ENCODE measurements at regions not wholly inside any gene's neighbourhood (a gene's known extent, or its start where the extent isn't known, plus 50 kb on each side); places are given as distances from the start of the nearest gene placed in this dataset.

DNA sequence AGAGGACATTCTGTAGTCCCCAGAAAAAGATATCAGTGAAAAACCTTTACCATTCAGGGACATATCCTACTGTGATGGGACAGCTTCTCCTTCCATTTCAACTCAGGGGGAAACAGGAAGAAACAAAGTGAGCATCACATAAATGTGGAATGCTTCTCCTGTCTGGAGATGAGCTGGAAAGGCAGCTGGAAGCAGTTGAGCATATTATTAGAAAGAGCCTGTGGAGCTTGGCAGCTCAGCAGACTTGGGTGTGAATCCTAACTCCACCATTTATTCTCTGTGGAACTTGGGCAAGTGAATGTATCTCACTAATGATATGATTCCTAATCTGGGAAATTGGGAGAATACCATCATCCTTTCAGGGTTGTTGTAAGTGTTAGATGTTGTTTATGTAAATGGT, 232.1 kb upstream of the F9 start:
- DNase-seq (ENCODE audit: low spot score): no peak
- in situ Hi-C loops (cut with HindIII; ENCODE audit: low sequenced_read_pairs): no loop called here

DNA sequence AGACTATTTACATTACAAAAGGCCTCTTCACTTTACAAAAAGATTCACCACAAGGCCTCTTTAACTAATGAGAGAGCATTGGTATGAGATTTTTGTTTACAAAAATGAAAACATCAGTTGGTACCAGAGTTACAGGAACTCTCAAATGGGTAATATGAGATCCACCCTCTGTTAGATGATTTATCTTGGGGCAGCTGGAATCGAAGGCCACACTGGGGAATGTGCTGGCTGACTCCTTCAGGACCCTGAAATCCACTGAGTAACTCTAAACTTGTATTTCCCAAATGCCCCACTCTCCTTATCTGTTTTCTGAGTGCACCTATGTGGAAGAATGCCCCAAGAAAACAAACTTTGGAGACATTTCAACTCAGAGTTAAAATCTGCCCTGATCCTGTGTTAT, 232.9 kb upstream of the F9 start:
- no peak for DNase-seq (ENCODE audit: low spot score)
- in situ Hi-C loops (cut with HindIII; ENCODE audit: low sequenced_read_pairs): no loop called here

GRCh38 chrX:139293991-139294390, 236.5 kb upstream of the F9 start:
- no peak for DNase-seq (ENCODE audit: low spot score)
- in situ Hi-C loops (cut with HindIII; ENCODE audit: low sequenced_read_pairs): no loop called here

GRCh38 chrX:139290310-139290709, 240.2 kb upstream of the F9 start:
- in situ Hi-C loops (cut with HindIII; ENCODE audit: low sequenced_read_pairs): no loop called here
- DNase-seq (ENCODE audit: low spot score): no peak

GRCh38 chrX:139287155-139287924, 243.2 kb upstream of the F9 start:
- no peak for DNase-seq (ENCODE audit: low spot score)
- in situ Hi-C loops (cut with HindIII; ENCODE audit: low sequenced_read_pairs): no loop called here

DNA sequence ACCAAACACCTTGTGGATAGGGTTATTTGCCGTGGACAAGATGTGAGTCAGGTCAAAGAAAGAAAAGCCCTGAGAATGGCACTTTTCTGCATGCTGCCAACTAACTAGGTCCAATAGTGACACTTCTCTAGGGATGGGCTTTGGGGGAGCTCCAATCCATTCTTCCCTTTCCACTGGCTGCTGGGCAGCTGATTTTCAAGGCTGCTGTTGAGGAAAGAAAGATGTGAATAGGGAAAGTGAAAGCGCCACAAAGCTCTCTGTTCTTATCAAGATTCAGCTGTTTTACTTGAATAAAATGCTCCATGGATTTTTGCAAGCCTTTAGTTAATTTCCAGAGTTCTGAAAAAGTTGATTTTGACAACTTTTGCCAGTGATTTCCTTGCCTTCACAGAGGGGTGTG, 244.2 kb upstream of the F9 start:
- in situ Hi-C loops (cut with HindIII; ENCODE audit: low sequenced_read_pairs): no loop called here
- DNase-seq (ENCODE audit: low spot score): no peak

- DNase-seq (ENCODE audit: low spot score): no peak
- in situ Hi-C loops (cut with HindIII; ENCODE audit: low sequenced_read_pairs): no loop called here
Observed at GRCh38 chrX:139267851-139268250, 262.7 kb upstream of the F9 start.

DNA sequence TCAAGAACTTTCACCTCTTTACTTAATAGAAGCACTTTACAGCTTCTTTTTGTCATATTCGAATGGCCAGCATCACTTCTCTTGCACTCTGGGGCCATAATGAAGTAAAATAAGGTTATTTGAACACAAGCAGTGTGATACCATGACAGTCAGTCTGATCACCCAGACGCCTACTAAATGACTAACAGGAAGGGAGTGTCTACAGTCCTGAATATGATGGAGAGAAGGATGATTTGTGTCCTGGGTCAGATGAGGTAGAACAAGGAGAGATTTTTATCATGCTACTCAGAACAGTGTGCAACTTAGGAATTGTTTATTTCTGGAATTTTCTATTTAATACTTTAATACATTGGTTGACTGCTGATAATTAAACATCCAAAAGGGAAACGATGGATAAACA, 284.2 kb upstream of the F9 start:
- DNase-seq (ENCODE audit: low spot score): no peak
- in situ Hi-C loops (cut with HindIII; ENCODE audit: low sequenced_read_pairs): no loop called here

GRCh38 chrX:139237141-139237540, 293.4 kb upstream of the F9 start:
- in situ Hi-C loops (cut with HindIII; ENCODE audit: low sequenced_read_pairs): no loop called here
- DNase-seq (ENCODE audit: low spot score): no peak

- no peak for DNase-seq (ENCODE audit: low spot score)
- in situ Hi-C loops (cut with HindIII; ENCODE audit: low sequenced_read_pairs): no loop called here
Observed at GRCh38 chrX:139234898-139235297, 295.6 kb upstream of the F9 start.

DNA sequence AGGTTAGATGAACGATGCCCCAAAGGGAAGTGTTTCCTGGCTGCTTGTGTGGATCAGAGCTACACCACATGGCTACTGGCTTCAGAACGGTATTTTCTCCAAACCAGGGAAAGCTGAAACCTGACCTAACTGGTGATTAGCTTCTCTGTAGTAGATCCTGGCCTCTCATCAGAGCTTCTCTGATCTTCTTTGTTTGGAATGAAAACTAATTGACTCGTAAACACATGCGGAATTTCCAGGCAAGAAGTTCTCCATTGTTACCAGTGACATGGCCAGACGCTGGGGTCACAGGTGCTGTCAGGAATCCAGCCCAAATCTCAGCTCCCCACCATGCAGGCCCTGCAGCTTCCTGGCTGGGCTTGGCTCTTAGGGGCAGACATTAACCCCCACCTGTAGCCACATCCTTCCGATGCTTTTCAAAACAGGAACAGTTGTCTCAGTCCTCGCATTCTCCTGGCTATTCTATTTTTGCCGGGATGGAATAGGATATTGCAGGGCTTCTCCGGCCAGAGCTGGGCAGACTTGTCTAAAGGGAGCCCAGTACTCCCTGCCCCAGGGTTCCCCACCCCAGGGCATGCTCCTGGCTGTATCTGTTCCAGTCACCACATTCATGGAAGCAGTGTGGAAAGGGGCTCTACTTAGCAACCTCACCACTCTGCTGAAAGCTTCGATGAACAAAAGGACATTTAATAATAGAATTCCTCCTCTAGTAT, 305.4 kb upstream of the F9 start:
- in situ Hi-C loops (cut with HindIII; ENCODE audit: low sequenced_read_pairs): no loop called here
- DNase-seq (ENCODE audit: low spot score): no peak

DNA sequence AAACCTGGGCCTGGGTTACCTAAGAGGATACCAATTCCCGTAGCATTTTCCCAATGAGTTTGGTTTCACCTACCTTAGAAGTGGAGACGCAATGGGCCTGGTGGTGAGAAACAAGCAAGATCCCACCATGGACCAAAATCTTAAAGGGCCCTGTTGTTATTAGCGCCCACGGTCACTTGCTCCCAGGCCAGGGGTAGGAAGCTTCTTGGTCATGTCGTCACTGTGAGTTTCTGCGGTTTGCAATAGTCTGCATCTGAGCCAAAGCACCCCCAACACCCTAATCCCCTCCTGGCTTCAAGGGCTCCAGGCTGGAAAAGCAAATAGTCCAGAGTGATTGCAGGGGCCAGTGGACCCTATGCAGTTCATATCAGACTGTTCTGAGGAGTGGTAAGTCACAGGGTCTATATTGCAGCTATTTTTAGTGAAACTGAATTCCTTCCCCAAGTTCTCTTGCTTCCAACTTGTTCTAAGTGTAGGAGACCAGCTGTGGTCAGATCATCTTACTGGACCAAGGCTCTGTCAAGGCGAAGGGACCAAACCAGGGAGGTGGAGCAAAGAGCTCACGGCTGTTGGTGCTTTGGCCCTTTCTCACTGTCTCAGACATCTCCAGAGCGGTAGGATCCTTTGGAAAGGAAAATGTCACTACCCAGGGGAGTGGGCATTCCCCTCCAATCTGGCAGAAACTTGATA, 307.9 kb upstream of the F9 start:
- DNase-seq (ENCODE audit: low spot score): no peak
- in situ Hi-C loops (cut with HindIII; ENCODE audit: low sequenced_read_pairs): no loop called here

- in situ Hi-C loops (cut with HindIII; ENCODE audit: low sequenced_read_pairs): no loop called here
- DNase-seq (ENCODE audit: low spot score): no peak
Observed at GRCh38 chrX:139213241-139213709, 317.3 kb upstream of the F9 start.

GRCh38 chrX:139211568-139212182, 318.9 kb upstream of the F9 start:
- DNase-seq (ENCODE audit: low spot score): no peak
- in situ Hi-C loops (cut with HindIII; ENCODE audit: low sequenced_read_pairs): no loop called here

GRCh38 chrX:139209342-139209741, 321.2 kb upstream of the F9 start:
- in situ Hi-C loops (cut with HindIII; ENCODE audit: low sequenced_read_pairs): no loop called here
- DNase-seq (ENCODE audit: low spot score): no peak

DNA sequence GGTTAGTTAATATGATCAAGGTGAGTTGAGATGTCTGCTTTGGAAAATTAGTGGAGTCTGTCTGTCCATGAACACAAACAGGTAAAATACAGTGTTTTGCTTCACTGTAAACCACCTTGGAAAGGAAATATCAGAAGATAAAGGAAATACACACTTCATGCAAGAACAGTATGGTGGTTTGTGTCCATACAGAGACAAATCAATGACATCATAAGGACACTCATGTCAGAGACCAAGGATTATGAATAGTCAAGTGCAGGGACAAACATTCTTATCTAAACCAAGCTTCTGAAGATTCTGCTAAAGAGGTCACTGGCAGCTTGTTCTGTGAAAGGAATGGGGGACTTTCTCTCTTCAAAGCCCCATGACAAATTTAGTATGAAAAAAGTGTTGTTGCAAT, 322.9 kb upstream of the F9 start:
- no peak for DNase-seq (ENCODE audit: low spot score)
- in situ Hi-C loops (cut with HindIII; ENCODE audit: low sequenced_read_pairs): no loop called here

GRCh38 chrX:139206914-139207313, 323.6 kb upstream of the F9 start:
- DNase-seq (ENCODE audit: low spot score): no peak
- in situ Hi-C loops (cut with HindIII; ENCODE audit: low sequenced_read_pairs): no loop called here

DNA sequence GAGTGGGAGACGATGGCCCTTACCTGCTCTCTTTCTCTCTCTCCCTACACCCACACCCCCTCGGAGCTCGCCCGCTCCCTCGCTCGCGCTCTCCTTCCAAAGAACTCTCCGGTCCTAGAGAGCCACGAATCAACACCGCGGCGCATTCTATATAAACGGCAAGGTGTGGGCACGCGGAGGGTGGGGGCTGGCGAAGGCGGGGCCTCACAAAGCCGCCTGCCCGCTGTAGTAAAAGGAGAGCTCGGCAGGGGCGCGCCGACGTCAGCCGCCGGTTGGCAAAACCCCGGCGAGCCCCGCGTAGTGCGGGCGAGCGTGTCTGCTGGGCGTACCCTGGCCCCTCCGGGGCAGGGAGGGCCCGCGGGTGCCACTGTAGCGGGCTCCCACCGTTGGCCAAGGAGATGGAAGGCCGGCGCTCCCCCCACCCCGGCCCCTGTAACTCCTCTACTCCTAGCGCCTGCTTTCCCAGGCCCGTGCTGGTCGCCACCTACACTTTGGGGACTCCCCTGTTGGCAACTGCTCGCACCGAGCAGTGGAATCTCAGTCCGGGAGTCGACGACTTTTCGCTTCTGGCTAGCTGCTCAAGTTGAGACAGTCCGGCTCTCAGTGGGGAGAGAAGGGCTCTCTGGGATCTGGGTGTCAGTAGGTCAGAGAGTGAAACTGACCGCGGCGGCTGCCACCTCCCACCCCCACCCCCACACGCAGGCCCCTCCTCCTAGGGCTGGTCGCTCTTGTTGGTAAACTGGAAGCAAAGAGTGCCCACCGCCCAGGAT, 325.5 kb upstream of the F9 start:
- in situ Hi-C loops (cut with HindIII; ENCODE audit: low sequenced_read_pairs): no loop called here
- no peak for DNase-seq (ENCODE audit: low spot score)

GRCh38 chrX:139204571-139204897, 326.0 kb upstream of the F9 start:
- DNase-seq (ENCODE audit: low spot score): no peak
- in situ Hi-C loops (cut with HindIII; ENCODE audit: low sequenced_read_pairs): no loop called here

All from G401 (cell line).